Amygdala (tissue), 56 donors: ENCODE measurements at regions not wholly inside any gene's neighbourhood (a gene's known extent, or its start where the extent isn't known, plus 50 kb on each side); places are given as distances from the start of the nearest gene placed in this dataset.
"Not testable (repeated sequence)": the region's sequence is repeated elsewhere in the genome, so short reads cannot be mapped to it uniquely, and the experiment has no call there.

Source experiments
- DNase-seq, 56 donors: peaks; one replicate each; lab custom pipeline; 2025; lab: John Stamatoyannopoulos, UW

GRCh38 chr10:78331391-78331922, 297.8 kb downstream of the RPS24 start:
- DNase-seq: peak in 2 of 56 donors; percentile 14 to 24

GRCh38 chr10:78332012-78332411, 298.3 kb downstream of the RPS24 start:
- DNase-seq: no peak

GRCh38 chr10:78332657-78333056, 299.0 kb downstream of the RPS24 start:
- no peak for DNase-seq

- no peak for DNase-seq
Measured at GRCh38 chr10:78333362-78334143, 299.9 kb downstream of the RPS24 start.

- no peak for DNase-seq
Measured at GRCh38 chr10:78335371-78335690, 301.7 kb downstream of the RPS24 start.

GRCh38 chr10:78335691-78336401, 302.2 kb downstream of the RPS24 start:
- DNase-seq: peak in 22 of 56 donors; percentile 7 to 69 (median 42)

GRCh38 chr10:78336402-78336791, 302.7 kb downstream of the RPS24 start:
- DNase-seq: no peak

- DNase-seq: no peak
Measured at GRCh38 chr10:78337016-78337415, 303.4 kb downstream of the RPS24 start.

GRCh38 chr10:78337646-78338391, 304.2 kb downstream of the RPS24 start:
- DNase-seq: no peak

GRCh38 chr10:78338717-78339116, 305.1 kb downstream of the RPS24 start:
- no peak for DNase-seq

- peak in 5 of 56 donors; percentile 22 to 41 (median 27) for DNase-seq
Measured at GRCh38 chr10:78339251-78339650, 305.6 kb downstream of the RPS24 start.

GRCh38 chr10:78341953-78342614, 308.4 kb downstream of the RPS24 start:
- DNase-seq: no peak

- DNase-seq: no peak
Measured at GRCh38 chr10:78342827-78343653, 309.4 kb downstream of the RPS24 start.

GRCh38 chr10:78344257-78344656, 310.6 kb downstream of the RPS24 start:
- DNase-seq: not testable (repeated sequence)

GRCh38 chr10:78345515-78345914, 311.9 kb downstream of the RPS24 start:
- DNase-seq: not testable (repeated sequence)

GRCh38 chr10:78346721-78347120, 313.1 kb downstream of the RPS24 start:
- DNase-seq: no peak

- no peak for DNase-seq
Measured at GRCh38 chr10:78348411-78349164, 314.9 kb downstream of the RPS24 start.

- no peak for DNase-seq
Measured at GRCh38 chr10:78349165-78349516, 315.5 kb downstream of the RPS24 start.
